ENCODE measurements at regions not wholly inside any gene's neighbourhood (a gene's known extent, or its start where the extent isn't known, plus 50 kb on each side); places are given as distances from the start of the nearest gene placed in this dataset.
A peak's percentile ranks its signal among the peaks of the same experiment; 100 is the strongest.

- no peak for DNase-seq
Measured at GRCh38 chr5:6548756-6549285, 84.0 kb downstream of the NSUN2 start.

GRCh38 chr5:6547926-6548519 lies 84.8 kb downstream of the NSUN2 start:
- DNase-seq, result peak; percentile 2 to 22 (median 2)

GRCh38 chr5:6547498-6547897 lies 85.3 kb downstream of the NSUN2 start:
- no peak for DNase-seq

GRCh38 chr5:6545770-6546690 lies 86.8 kb downstream of the NSUN2 start:
- no peak for DNase-seq

- DNase-seq, result no peak
Measured at GRCh38 chr5:6545036-6545693, 87.7 kb downstream of the NSUN2 start.

GRCh38 chr5:6544561-6544935 lies 88.3 kb downstream of the NSUN2 start:
- DNase-seq, result no peak
